Activated T-cell treated with anti-CD3 and anti-CD28 coated beads for 1 hour (primary cell): ENCODE measurements at regions not wholly inside any gene's neighbourhood (a gene's known extent, or its start where the extent isn't known, plus 50 kb on each side); places are given as distances from the start of the nearest gene placed in this dataset.

Experiments used
- DNase-seq: peaks from one replicate; pipeline ENCODE4 v3.0.0-alpha.2; 2020; ENCODE audit warnings: low read depth

GRCh38 chr11:134476435-134477021 lies 64.5 kb upstream of the B3GAT1 start:
- no peak for DNase-seq

- DNase-seq: no peak
These were observed 63.9 kb upstream of the B3GAT1 start for GRCh38 chr11:134475951-134476350.

GRCh38 chr11:134474942-134475341 lies 62.9 kb upstream of the B3GAT1 start:
- DNase-seq: no peak

- DNase-seq: no peak
These were observed 62.2 kb upstream of the B3GAT1 start for GRCh38 chr11:134474070-134474860.

GRCh38 chr11:134471716-134472455 lies 59.8 kb upstream of the B3GAT1 start:
- no peak for DNase-seq

- DNase-seq: no peak
These were observed 59.2 kb upstream of the B3GAT1 start for GRCh38 chr11:134471087-134471715.

- DNase-seq: no peak
These were observed 58.2 kb upstream of the B3GAT1 start for GRCh38 chr11:134470238-134470637.

- no peak for DNase-seq
These were observed 57.6 kb upstream of the B3GAT1 start for GRCh38 chr11:134469627-134470026.

GRCh38 chr11:134468796-134469195 lies 56.8 kb upstream of the B3GAT1 start:
- no peak for DNase-seq

- DNase-seq: no peak
These were observed 56.1 kb upstream of the B3GAT1 start for GRCh38 chr11:134468081-134468668.

GRCh38 chr11:134466610-134467567 lies 54.8 kb upstream of the B3GAT1 start:
- no peak for DNase-seq

- no peak for DNase-seq
These were observed 54.1 kb upstream of the B3GAT1 start for GRCh38 chr11:134466156-134466555.

- DNase-seq: no peak
These were observed 53.1 kb upstream of the B3GAT1 start for GRCh38 chr11:134464981-134465730.

GRCh38 chr11:134464196-134464595 lies 52.2 kb upstream of the B3GAT1 start:
- no peak for DNase-seq

- DNase-seq: no peak
These were observed 51.7 kb upstream of the B3GAT1 start for GRCh38 chr11:134463716-134464115.
